Fibroblast of lung (primary cell): ENCODE measurements at regions not wholly inside any gene's neighbourhood (a gene's known extent, or its start where the extent isn't known, plus 50 kb on each side); places are given as distances from the start of the nearest gene placed in this dataset.

Source experiments
- DNase-seq, 2 donors: peaks; one replicate each; pipeline versions ENCODE4 v3.0.0 to v3.0.0-alpha.2; 2010; ENCODE audit warnings: low read depth in 2 of 2
- H2AFZ ChIP-seq: 2 replicates; pipeline ENCODE4 v1.5.1; 2012; ENCODE audit warnings: low read length, control low read depth, inconsistent platforms
- H3K27ac ChIP-seq: 2 replicates; pipeline ENCODE4 v1.5.1; 2011; ENCODE audit warnings: low read length, control low read depth; ENCODE audit not compliant: insufficient read depth
- H3K27me3 ChIP-seq: 2 replicates; pipeline ENCODE4 v1.5.1; 2011; ENCODE audit warnings: mild to moderate bottlenecking, low read length; ENCODE audit not compliant: control insufficient read depth, insufficient read depth
- H3K36me3 ChIP-seq: 2 replicates; pipeline ENCODE4 v1.5.1; 2011; ENCODE audit warnings: low read length; ENCODE audit not compliant: control insufficient read depth, insufficient read depth
- H3K4me1 ChIP-seq: 2 replicates; pipeline ENCODE4 v1.5.1; 2011; ENCODE audit warnings: low read length; ENCODE audit not compliant: control insufficient read depth, insufficient read depth; ENCODE audit errors: extremely low read depth
- H3K4me2 ChIP-seq: 2 replicates; pipeline ENCODE4 v1.5.1; 2011; ENCODE audit warnings: low read length, control low read depth; ENCODE audit not compliant: insufficient read depth; ENCODE audit errors: extremely low read depth
- H3K4me3 ChIP-seq, 4 experiments: fragments of 200-600 bp in 1 of 4; sonication (generic) in 1 of 4; replicated peaks in 1 of 4; 2 replicates each; pipeline ENCODE4 v1.5.1; 2011 to 2016; ENCODE audit warnings: low read length in 4 of 4, low read depth in 3 of 4, mild to moderate bottlenecking in 3 of 4, control low read depth in 2 of 4, inconsistent platforms in 1 of 4, mixed read lengths in 1 of 4; ENCODE audit not compliant: insufficient read depth in 1 of 4; ENCODE audit errors: control extremely low read depth in 1 of 4
- H3K79me2 ChIP-seq: 2 replicates; pipeline ENCODE4 v1.5.1; 2012; ENCODE audit warnings: mild to moderate bottlenecking, low read length, inconsistent platforms; ENCODE audit not compliant: control insufficient read depth, insufficient read depth
- H3K9ac ChIP-seq: 2 replicates; pipeline ENCODE4 v1.5.1; 2011; ENCODE audit warnings: mild to moderate bottlenecking, low read length, control low read depth; ENCODE audit not compliant: insufficient read depth
- H3K9me3 ChIP-seq: 2 replicates; pipeline ENCODE4 v1.5.1; 2012; ENCODE audit warnings: low read depth, low read length; ENCODE audit not compliant: control insufficient read depth, insufficient read depth
- H4K20me1 ChIP-seq: 2 replicates; pipeline ENCODE4 v1.5.1; 2011; ENCODE audit warnings: low read length; ENCODE audit not compliant: control insufficient read depth, insufficient read depth; ENCODE audit errors: extremely low read depth
- CTCF ChIP-seq, 2 donors: IDR thresholded peaks in 1 of 2; conservative IDR thresholded peaks in 1 of 2; 1 replicate in 1 of 2; 2 replicates in 1 of 2; pipeline ENCODE4 v1.5.1; 2011 to 2012; ENCODE audit warnings: low read length in 2 of 2, control low read depth in 1 of 2, inconsistent platforms in 1 of 2, low read depth in 1 of 2, mild to moderate bottlenecking in 1 of 2
- EZH2 ChIP-seq: IDR thresholded peaks from 2 replicates; pipeline ENCODE4 v1.5.1; 2012; ENCODE audit warnings: low read length, control low read depth, mild to moderate bottlenecking; ENCODE audit errors: missing control alignments

- Histone ChIP-seq H3K9ac (no peak overlapping the region), H3K4me2 (no peak overlapping the region), H3K27me3 (no peaks in the 10 kb centered on the region), H3K4me3 (no peak overlapping the region), H4K20me1 (no peaks in the 10 kb centered on the region), H3K79me2 (no peaks in the 10 kb centered on the region), H3K27ac (no peak overlapping the region), H3K9me3 (no peaks in the 10 kb centered on the region), H2AFZ (no peak overlapping the region), H3K4me1 (no peaks in the 10 kb centered on the region), H3K36me3 (no peaks in the 10 kb centered on the region)
- TF ChIP-seq EZH2 (no peak), CTCF (conservative IDR thresholded peaks at IDR 0.05 in 1 of 2, IDR thresholded peaks at IDR 0.05 in 1 of 2; ENCODE audit: low read depth in 1 of 2, low read length in 2 of 2) (no peak)
- no peak for DNase-seq
These were observed 211.4 kb downstream of the GRIN2B start for GRCh38 chr12:13769966-13770365.

- Histone ChIP-seq H3K79me2 (no peaks in the 10 kb centered on the region), H3K9ac (no peak overlapping the region), H3K27me3 (no peaks in the 10 kb centered on the region), H3K27ac (no peak overlapping the region), H3K4me3 (no peak overlapping the region), H4K20me1 (no peaks in the 10 kb centered on the region), H2AFZ (no peak overlapping the region), H3K4me2 (no peak overlapping the region), H3K36me3 (no peaks in the 10 kb centered on the region), H3K4me1 (no peaks in the 10 kb centered on the region), H3K9me3 (no peaks in the 10 kb centered on the region)
- DNase-seq: no peak
- TF ChIP-seq EZH2 (no peak), CTCF (conservative IDR thresholded peaks at IDR 0.05 in 1 of 2, IDR thresholded peaks at IDR 0.05 in 1 of 2; ENCODE audit: low read depth in 1 of 2, low read length in 2 of 2) (no peak)
These were observed 212.1 kb downstream of the GRIN2B start for GRCh38 chr12:13769273-13769672.

- no peak overlapping the region for H3K27ac ChIP-seq
- H3K79me2 ChIP-seq: no peaks in the 10 kb centered on the region
- no peaks in the 10 kb centered on the region for H3K4me1 ChIP-seq
- H4K20me1 ChIP-seq: no peaks in the 10 kb centered on the region
- H3K9me3 ChIP-seq: no peaks in the 10 kb centered on the region
- no peak overlapping the region for H3K4me2 ChIP-seq
- DNase-seq: no peak
- no peaks in the 10 kb centered on the region for H3K36me3 ChIP-seq
- no peaks in the 10 kb centered on the region for H3K27me3 ChIP-seq
- H3K9ac ChIP-seq: no peak overlapping the region
- H3K4me3 ChIP-seq: no peak overlapping the region
- no peak for TF ChIP-seq CTCF (conservative IDR thresholded peaks at IDR 0.05 in 1 of 2, IDR thresholded peaks at IDR 0.05 in 1 of 2; ENCODE audit: low read depth in 1 of 2, low read length in 2 of 2)
- TF ChIP-seq EZH2: no peak
- H2AFZ ChIP-seq: no peak overlapping the region
These were observed 216.7 kb downstream of the GRIN2B start for GRCh38 chr12:13764748-13765147.
